ENCODE measurements at regions not wholly inside any gene's neighbourhood (a gene's known extent, or its start where the extent isn't known, plus 50 kb on each side); places are given as distances from the start of the nearest gene placed in this dataset.

- peaks cover 4% of the 10 kb centered on the region for H3K36me3 Mint-ChIP-seq (ENCODE audit: insufficient read depth)
- TF ChIP-seq CTCF (IDR thresholded peaks at IDR 0.05; ENCODE audit: unreplicated experiment): no peak
- H3K4me3 Mint-ChIP-seq (ENCODE audit: low read depth): no peak overlapping the region
- H3K4me1 Mint-ChIP-seq (ENCODE audit: low read depth): peaks cover 13% of the 10 kb centered on the region
- no peak overlapping the region for H3K27ac Mint-ChIP-seq
- H3K9me3 Mint-ChIP-seq (ENCODE audit: low read depth): peaks cover 10% of the 10 kb centered on the region
- DNase-seq (ENCODE audit: low spot score, unreplicated experiment): no peak
- no peaks in the 10 kb centered on the region for H3K27me3 Mint-ChIP-seq
These were observed 403.4 kb downstream of the KLF5 start for GRCh38 chr13:73462241-73462640.

DNA sequence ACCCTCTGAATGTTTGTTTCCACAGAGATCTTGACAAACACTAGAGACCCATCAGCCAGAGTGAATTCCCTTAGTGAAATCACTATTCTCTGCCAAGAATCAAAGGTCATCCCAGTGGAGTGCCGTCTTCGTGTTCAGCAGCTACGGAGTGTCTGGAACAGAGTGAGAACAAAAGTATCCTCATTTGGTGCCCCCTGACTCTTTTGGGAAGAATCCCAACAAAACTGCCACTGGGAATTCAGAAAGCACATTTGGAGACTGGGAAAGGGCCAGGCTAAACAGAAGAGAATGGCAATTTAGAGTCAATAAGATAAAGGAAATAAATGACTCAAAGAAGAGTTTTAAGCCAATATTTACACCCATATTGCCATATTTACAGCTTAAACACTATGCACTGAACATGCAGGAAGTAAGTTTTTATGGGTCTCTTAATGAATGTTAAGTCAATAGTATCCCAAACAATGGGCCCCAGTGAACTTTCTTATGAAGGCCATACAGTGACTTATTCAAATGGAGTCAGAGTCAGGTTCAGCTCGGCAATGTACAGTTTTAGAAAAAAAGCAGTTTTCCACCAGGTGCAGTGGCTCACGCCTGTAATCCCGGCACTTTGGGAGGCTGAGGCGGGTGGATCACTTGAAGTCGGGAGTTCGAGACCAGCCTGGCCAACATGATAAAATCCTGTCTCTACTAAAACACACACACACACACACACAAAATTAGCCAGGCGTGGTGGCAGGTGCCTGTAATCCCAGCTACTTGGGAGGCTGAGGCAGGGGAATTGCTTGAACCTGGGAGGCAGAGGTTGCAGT lies 392.6 kb downstream of the KLF5 start:
- Mint-ChIP-seq H3K9me3 (ENCODE audit: low read depth) (peaks cover 14% of the 10 kb centered on the region), H3K36me3 (ENCODE audit: insufficient read depth) (peaks cover 12% of the 10 kb centered on the region), H3K4me3 (ENCODE audit: low read depth) (no peak overlapping the region), H3K4me1 (ENCODE audit: low read depth) (peaks cover 12% of the 10 kb centered on the region), H3K27me3 (no peaks in the 10 kb centered on the region), H3K27ac (peak overlapping the region; percentile 95)
- DNase-seq (ENCODE audit: low spot score, unreplicated experiment): no peak
- no peak for TF ChIP-seq CTCF (IDR thresholded peaks at IDR 0.05; ENCODE audit: unreplicated experiment)

DNA sequence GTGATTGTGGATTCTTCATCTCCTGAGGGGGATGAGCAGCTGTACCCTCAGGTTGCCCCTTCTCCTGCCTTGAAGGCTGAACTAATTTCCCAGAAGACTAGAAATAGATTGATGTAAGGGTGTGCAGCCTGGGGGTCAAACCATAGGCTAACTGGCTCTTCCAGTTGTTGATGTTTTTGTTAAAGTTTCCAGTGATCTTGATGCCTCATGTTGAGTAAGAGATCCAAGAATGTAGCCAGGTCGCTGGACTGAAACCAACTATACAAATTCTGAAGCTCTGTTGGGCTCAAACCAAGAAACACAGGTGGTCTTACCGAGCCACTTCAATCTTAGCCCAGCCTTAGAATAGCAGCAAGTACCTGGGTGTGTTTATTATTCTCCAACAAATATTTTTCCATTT lies 391.8 kb downstream of the KLF5 start:
- no peaks in the 10 kb centered on the region for H3K27me3 Mint-ChIP-seq
- peak overlapping the region; percentile 95 for H3K27ac Mint-ChIP-seq
- H3K9me3 Mint-ChIP-seq (ENCODE audit: low read depth): peaks cover 12% of the 10 kb centered on the region
- no peak overlapping the region for H3K4me3 Mint-ChIP-seq (ENCODE audit: low read depth)
- peaks cover 9% of the 10 kb centered on the region for H3K36me3 Mint-ChIP-seq (ENCODE audit: insufficient read depth)
- no peak for DNase-seq (ENCODE audit: low spot score, unreplicated experiment)
- no peak for TF ChIP-seq CTCF (IDR thresholded peaks at IDR 0.05; ENCODE audit: unreplicated experiment)
- peaks cover 12% of the 10 kb centered on the region for H3K4me1 Mint-ChIP-seq (ENCODE audit: low read depth)

DNA sequence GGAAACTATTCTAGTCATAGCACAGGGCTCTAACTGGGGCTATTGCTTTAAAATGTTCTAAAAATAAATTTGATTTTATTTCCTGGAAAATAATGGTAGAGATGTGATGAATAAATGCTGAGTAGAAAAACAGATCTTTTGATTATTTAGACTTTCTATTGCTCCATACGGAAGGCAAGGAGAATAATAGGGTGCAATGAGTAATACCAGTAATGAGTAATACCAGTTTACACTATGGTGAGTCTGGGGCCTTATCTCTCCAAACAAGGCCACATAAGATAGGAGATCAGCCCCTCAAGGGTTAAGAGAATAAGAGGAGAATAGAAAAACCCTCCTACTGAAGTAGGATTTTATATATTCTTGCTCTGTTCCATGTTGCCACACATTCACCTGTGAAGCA lies 390.4 kb downstream of the KLF5 start:
- Mint-ChIP-seq H3K4me3 (ENCODE audit: low read depth) (no peak overlapping the region), H3K4me1 (ENCODE audit: low read depth) (peaks cover 12% of the 10 kb centered on the region), H3K27me3 (no peaks in the 10 kb centered on the region), H3K9me3 (ENCODE audit: low read depth) (peaks cover 18% of the 10 kb centered on the region), H3K27ac (no peak overlapping the region), H3K36me3 (ENCODE audit: insufficient read depth) (peaks cover 11% of the 10 kb centered on the region)
- no peak for TF ChIP-seq CTCF (IDR thresholded peaks at IDR 0.05; ENCODE audit: unreplicated experiment)
- no peak for DNase-seq (ENCODE audit: low spot score, unreplicated experiment)

GRCh38 chr13:73440296-73440895 lies 381.6 kb downstream of the KLF5 start:
- Mint-ChIP-seq H3K36me3 (ENCODE audit: insufficient read depth) (peaks cover 18% of the 10 kb centered on the region), H3K27me3 (no peaks in the 10 kb centered on the region), H3K27ac (no peak overlapping the region), H3K4me3 (ENCODE audit: low read depth) (no peak overlapping the region), H3K4me1 (ENCODE audit: low read depth) (no peaks in the 10 kb centered on the region), H3K9me3 (ENCODE audit: low read depth) (peaks cover 34% of the 10 kb centered on the region)
- no peak for DNase-seq (ENCODE audit: low spot score, unreplicated experiment)
- no peak for TF ChIP-seq CTCF (IDR thresholded peaks at IDR 0.05; ENCODE audit: unreplicated experiment)

Measured in progenitor cell of endocrine pancreas (in vitro differentiated cells).